Upper lobe of left lung (tissue), 4 donors: ENCODE measurements at regions not wholly inside any gene's neighbourhood (a gene's known extent, or its start where the extent isn't known, plus 50 kb on each side); places are given as distances from the start of the nearest gene placed in this dataset.

Source experiments
- CTCF ChIP-seq, 6 experiments: fragments of 450-650 bp in 4 of 6; fragments of 200-600 bp in 2 of 6; sonication (generic) in 2 of 6; IDR thresholded peaks; one replicate each; pipeline ENCODE4 v1.5.1; 2016 to 2019; ENCODE audit warnings: antibody characterized with exemption in 6 of 6
- EP300 ChIP-seq, 4 donors: sonication (generic); formaldehyde crosslinking; IDR thresholded peaks; one replicate each; pipeline ENCODE4 v1.5.1; 2017; ENCODE audit warnings: antibody characterized with exemption in 4 of 4, control low read depth in 2 of 4
- POLR2A ChIP-seq, 4 donors: fragments of 450-650 bp; IDR thresholded peaks; one replicate each; pipeline ENCODE4 v1.5.1; 2016 to 2017; ENCODE audit warnings: antibody characterized with exemption in 4 of 4, mild to moderate bottlenecking in 2 of 4

GRCh38 chr12:131391399-131391798 is 319.5 kb upstream of the SFSWAP start:
- TF ChIP-seq CTCF (IDR thresholded peaks at IDR 0.05) (no peak), POLR2A (IDR thresholded peaks at IDR 0.05) (no peak), EP300 (IDR thresholded peaks at IDR 0.05) (no peak)
